HG03108 (cell line): ENCODE measurements at regions not wholly inside any gene's neighbourhood (a gene's known extent, or its start where the extent isn't known, plus 50 kb on each side); places are given as distances from the start of the nearest gene placed in this dataset.
"Not testable (repeated sequence)": the region's sequence is repeated elsewhere in the genome, so short reads cannot be mapped to it uniquely, and the experiment has no call there.

ENCODE experiments used
- ATAC-seq: cut with Tn5 transposase; IDR thresholded peaks from one replicate; pipeline ENCODE4 v1.9.1; 2021; ENCODE audit warnings: moderate library complexity; ENCODE audit not compliant: unreplicated experiment

- ATAC-seq, result not testable (repeated sequence)
Measured at GRCh38 chr16:29297809-29298177, 108.7 kb downstream of the NPIPB11 start.

GRCh38 chr16:29297144-29297808 is 109.2 kb downstream of the NPIPB11 start:
- ATAC-seq, result not testable (repeated sequence)

- not testable (repeated sequence) for ATAC-seq
Measured at GRCh38 chr16:29296176-29296575, 110.3 kb downstream of the NPIPB11 start.

- not testable (repeated sequence) for ATAC-seq
Measured at GRCh38 chr16:29294951-29295795, 111.3 kb downstream of the NPIPB11 start.

GRCh38 chr16:29294400-29294933 is 112.0 kb downstream of the NPIPB11 start:
- not testable (repeated sequence) for ATAC-seq

- ATAC-seq, result not testable (repeated sequence)
Measured at GRCh38 chr16:29293545-29293944, 113.0 kb downstream of the NPIPB11 start.

- not testable (repeated sequence) for ATAC-seq
Measured at GRCh38 chr16:29292952-29293471, 113.5 kb downstream of the NPIPB11 start.

GRCh38 chr16:29291329-29292271 is 114.9 kb downstream of the NPIPB11 start:
- not testable (repeated sequence) for ATAC-seq

- peak; percentile 73 for ATAC-seq
Measured at GRCh38 chr16:29290631-29291247, 115.8 kb downstream of the NPIPB11 start.

GRCh38 chr16:29289516-29290239 is 116.8 kb downstream of the NPIPB11 start:
- not testable (repeated sequence) for ATAC-seq

GRCh38 chr16:29288711-29289474 is 117.6 kb downstream of the NPIPB11 start:
- not testable (repeated sequence) for ATAC-seq

GRCh38 chr16:29287871-29288535 is 118.5 kb downstream of the NPIPB11 start:
- ATAC-seq, result not testable (repeated sequence)

- ATAC-seq, result not testable (repeated sequence)
Measured at GRCh38 chr16:29287246-29287645, 119.3 kb downstream of the NPIPB11 start.

GRCh38 chr16:29286796-29287195 is 119.7 kb downstream of the NPIPB11 start:
- not testable (repeated sequence) for ATAC-seq

GRCh38 chr16:29286161-29286560 is 120.3 kb downstream of the NPIPB11 start:
- not testable (repeated sequence) for ATAC-seq

- ATAC-seq, result not testable (repeated sequence)
Measured at GRCh38 chr16:29285151-29285885, 121.2 kb downstream of the NPIPB11 start.

- ATAC-seq, result not testable (repeated sequence)
Measured at GRCh38 chr16:29284723-29285122, 121.8 kb downstream of the NPIPB11 start.
